Urinary bladder (tissue), 3 donors: ENCODE measurements at regions not wholly inside any gene's neighbourhood (a gene's known extent, or its start where the extent isn't known, plus 50 kb on each side); places are given as distances from the start of the nearest gene placed in this dataset.
"Not testable (repeated sequence)": the region's sequence is repeated elsewhere in the genome, so short reads cannot be mapped to it uniquely, and the experiment has no call there.

Experiments
- DNase-seq: peaks from one replicate; pipeline ENCODE4 v3.0.0-alpha.2; 2015; ENCODE audit errors: extremely low spot score
- H3K27ac ChIP-seq: one replicate; pipeline ENCODE4 v1.5.1; 2013; ENCODE audit warnings: low read depth, mild to moderate bottlenecking, moderate library complexity
- H3K36me3 ChIP-seq: one replicate; pipeline ENCODE4 v1.6.1; 2013; ENCODE audit warnings: mild to moderate bottlenecking, moderate library complexity; ENCODE audit not compliant: insufficient read depth
- H3K4me1 ChIP-seq: one replicate; pipeline ENCODE4 v1.6.1; 2013; ENCODE audit warnings: mild to moderate bottlenecking, moderate library complexity; ENCODE audit not compliant: insufficient read depth
- H3K4me3 ChIP-seq: one replicate; pipeline ENCODE4 v1.5.1; 2013; ENCODE audit warnings: low read depth, low read length
- WGBS: extraction: QIAGEN DNeasy Blood & Tissue Kit; methylation state at CpG from one replicate; pipeline ENCODE4 v1.1.7; 2013; 5-methylcytosine and 5-hydroxymethylcytosine counted together
- donor health status: healthy with polysubstance abuse.
- donor health status: healthy.

DNA sequence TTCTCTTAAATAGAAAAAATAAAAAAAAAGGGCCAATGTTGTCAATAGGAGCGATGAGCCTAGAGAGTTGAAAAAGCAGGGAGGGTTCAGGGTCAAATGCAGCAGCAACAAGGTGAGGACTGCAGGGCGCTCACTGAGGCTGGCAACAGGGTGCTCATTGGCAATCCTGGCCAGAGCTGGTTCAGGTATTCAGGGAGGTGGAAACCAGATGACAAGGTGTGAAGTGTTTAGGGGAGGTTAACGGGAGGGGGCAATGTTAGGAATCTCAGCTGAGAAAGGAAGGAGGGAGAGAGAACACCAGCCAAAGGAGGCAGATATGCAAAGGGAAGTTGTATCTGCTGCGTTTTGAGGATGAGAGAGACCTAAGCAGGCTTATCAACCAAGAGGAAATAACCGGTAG lies 129.8 kb upstream of the DAB1 start:
- Histone ChIP-seq H3K4me1 (no peaks in the 10 kb centered on the region), H3K27ac (no peak overlapping the region), H3K4me3 (no peak overlapping the region), H3K36me3 (no peaks in the 10 kb centered on the region)
- no peak for DNase-seq
- 40% methylated on average over 5 of the region's 5 CpGs for WGBS

DNA sequence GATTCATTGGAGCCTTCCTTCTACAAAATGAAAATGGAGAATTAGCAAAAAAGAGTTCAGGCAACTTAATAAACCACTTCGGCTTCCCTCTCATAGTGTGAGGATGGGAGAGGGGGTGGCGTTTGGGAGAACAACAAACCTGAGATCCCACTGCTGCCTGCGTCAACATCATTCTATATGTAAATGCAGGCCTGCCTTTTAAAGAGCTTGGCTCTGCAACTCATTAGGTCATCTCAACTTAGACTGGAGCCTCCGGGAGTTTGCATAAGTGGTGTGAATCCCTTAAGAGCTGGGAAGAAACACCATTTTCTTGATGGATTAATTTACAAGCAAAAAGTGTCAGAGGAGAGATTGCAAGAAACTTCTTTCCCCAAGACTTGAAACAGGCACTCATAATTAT lies 127.6 kb upstream of the DAB1 start:
- WGBS, result 53% methylated on average over 4 of the region's 4 CpGs
- DNase-seq, result no peak
- no peak overlapping the region for H3K27ac ChIP-seq
- H3K4me3 ChIP-seq, result no peak overlapping the region
- no peaks in the 10 kb centered on the region for H3K36me3 ChIP-seq
- no peaks in the 10 kb centered on the region for H3K4me1 ChIP-seq

DNA sequence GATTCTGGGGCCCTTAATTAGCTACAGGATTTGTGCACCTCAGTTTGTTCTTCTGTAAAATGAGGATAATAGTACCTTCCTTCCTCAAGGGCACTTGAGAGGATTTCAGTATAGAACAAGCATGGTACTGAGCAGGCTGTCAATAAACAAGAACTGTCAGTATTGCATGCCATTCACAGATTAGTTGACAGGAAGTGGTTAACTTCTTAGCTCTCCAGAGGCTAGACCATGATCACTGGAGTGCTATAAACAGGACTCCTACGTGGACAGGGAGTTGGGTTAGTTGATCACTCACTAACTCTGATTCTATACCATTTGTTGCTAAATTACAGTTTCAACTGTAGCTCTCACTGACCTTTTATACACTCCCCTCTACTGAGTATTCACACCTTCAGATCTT lies 126.2 kb upstream of the DAB1 start:
- Histone ChIP-seq H3K4me3 (no peak overlapping the region), H3K27ac (no peak overlapping the region), H3K36me3 (no peaks in the 10 kb centered on the region), H3K4me1 (no peaks in the 10 kb centered on the region)
- DNase-seq, result no peak
- 44% methylated on average over 1 of the region's 1 CpG for WGBS

DNA sequence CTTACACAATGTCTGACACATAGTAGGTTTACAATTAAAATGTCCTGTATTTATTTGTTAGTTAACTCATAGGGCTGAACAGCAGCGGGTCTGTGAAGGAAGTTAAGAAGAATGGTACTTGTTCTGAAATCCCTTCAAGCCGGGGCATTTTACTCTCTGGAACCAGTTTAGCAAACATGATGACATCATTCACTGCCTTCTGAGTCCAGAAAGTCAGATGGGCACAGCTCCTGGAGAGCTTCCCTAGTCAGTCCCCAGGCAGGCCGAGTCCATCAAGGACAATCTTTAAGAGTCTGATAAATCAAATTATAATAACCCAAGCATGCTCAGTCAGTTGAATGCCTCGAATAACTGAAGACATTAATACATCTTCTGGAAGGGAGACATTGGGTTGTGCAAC lies 125.4 kb upstream of the DAB1 start:
- Histone ChIP-seq H3K4me3 (no peak overlapping the region), H3K27ac (no peak overlapping the region), H3K36me3 (no peaks in the 10 kb centered on the region), H3K4me1 (no peaks in the 10 kb centered on the region)
- DNase-seq, result no peak
- WGBS, result 70% methylated on average over 4 of the region's 4 CpGs

DNA sequence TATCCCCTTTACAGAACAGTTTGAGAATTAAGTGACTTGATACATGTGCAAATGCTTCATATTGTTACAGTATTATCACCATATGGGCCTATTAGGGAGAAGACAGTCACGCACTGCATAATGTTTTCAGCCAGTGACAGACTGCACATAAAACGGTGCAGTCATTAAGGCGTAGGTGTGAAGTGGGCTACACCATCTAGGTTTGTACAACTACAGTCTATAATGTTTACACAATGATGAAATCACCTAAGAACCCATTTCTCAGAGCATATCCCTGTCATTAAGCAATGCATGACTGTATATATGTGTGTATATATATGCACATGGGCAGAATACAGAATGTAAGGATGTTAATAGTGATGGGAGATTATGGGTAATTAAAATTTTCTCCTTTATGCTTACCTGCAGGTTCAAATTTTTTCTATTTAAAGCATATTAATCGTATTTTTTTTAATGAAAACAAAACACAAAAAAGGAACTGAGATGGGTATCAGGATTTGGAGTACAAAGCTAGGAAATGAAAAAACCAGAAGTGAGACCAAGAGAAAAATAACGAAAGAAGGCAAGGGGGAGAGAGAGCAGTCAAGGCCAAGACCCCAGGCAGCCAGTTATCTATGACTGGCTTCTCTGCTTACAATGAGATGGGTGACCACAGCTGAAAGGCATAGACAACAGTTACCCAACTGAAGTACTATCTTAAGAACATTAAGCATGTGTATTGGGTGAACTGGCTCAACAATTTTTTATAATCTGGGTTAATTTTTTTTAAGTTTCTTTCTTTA lies 122.9 kb upstream of the DAB1 start:
- no peak for DNase-seq
- Histone ChIP-seq H3K36me3 (no peaks in the 10 kb centered on the region), H3K27ac (no peak overlapping the region), H3K4me1 (no peaks in the 10 kb centered on the region), H3K4me3 (no peak overlapping the region)
- WGBS, result 74% methylated on average over 5 of the region's 5 CpGs

DNA sequence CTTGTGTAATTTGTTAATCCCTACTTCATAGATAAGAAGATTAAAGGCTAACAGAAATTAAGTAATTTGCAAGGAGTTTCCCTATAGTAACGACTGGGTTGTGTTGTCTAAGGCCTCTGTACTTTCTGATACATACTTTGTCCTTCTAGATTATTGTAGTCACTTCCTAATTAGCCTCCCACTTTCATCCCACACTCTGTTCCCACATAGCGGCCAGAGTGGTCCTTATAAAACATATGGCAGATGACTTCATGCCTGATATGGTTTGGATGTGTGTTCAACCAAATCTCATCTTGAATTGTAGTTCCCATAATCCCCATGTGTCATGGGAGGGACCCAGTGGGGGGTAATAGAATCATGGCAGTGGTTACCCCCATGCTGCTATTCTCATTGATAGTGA lies 120.5 kb upstream of the DAB1 start:
- no peak overlapping the region for H3K4me3 ChIP-seq
- H3K4me1 ChIP-seq, result no peaks in the 10 kb centered on the region
- no peaks in the 10 kb centered on the region for H3K36me3 ChIP-seq
- DNase-seq, result no peak
- WGBS, result 33% methylated on average over 2 of the region's 2 CpGs
- no peak overlapping the region for H3K27ac ChIP-seq

DNA sequence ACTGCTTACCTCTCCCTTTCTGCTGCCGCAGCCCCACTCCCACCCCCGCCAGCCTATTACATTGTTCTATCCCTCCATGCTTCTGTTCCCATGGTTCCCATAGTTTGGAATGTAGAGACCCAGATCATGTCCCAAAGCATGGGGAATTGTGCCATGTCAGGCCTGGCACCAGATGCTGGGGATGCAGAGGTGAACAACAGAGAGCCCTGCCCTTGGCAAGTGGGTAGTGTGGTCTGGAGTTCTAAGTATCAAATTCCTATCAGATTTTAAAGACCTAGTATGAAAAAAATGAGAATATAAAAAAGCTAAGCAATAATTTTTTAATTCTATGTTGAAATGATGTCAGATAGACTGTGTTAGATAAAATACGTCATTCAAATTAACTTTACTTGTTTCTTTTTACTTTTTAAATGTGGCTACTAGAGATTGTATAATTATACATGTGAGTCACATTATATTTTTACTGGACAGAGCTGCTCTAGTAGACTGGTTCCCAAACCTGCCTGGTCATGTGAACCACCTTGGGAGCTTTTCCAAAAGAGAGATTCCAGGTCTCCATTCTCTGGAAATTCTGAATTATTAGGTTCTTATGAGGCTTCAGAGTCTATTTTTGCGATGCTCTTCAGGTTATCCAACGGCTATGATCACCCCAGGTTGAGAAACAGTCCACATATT lies 113.0 kb upstream of the DAB1 start:
- H3K4me3 ChIP-seq, result no peak overlapping the region
- H3K36me3 ChIP-seq, result no peaks in the 10 kb centered on the region
- DNase-seq, result no peak
- 82% methylated on average over 5 of the region's 5 CpGs for WGBS
- no peaks in the 10 kb centered on the region for H3K4me1 ChIP-seq
- H3K27ac ChIP-seq, result no peak overlapping the region

DNA sequence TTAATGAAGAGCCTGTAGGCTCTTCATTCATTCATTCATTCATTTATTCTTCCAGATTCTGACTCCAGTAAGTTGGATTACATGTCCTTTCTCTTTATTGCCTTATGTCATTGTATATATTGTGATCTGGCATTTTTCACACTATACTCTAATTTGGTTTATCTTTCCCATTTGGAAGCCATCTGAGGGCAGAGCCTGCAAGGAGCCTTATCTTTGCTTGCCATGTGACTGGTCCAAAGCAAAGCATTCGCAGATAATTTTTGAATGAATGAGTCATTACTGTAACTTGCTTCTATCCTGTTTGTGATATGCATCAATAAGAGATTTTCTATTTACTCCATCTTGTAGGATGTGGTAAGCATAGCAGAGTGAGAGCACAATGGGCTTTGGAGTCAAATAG lies 108.4 kb upstream of the DAB1 start:
- WGBS, result 85% methylated on average over 1 of the region's 1 CpG
- Histone ChIP-seq H3K27ac (no peak overlapping the region), H3K36me3 (no peaks in the 10 kb centered on the region), H3K4me3 (no peak overlapping the region), H3K4me1 (no peaks in the 10 kb centered on the region)
- no peak for DNase-seq

DNA sequence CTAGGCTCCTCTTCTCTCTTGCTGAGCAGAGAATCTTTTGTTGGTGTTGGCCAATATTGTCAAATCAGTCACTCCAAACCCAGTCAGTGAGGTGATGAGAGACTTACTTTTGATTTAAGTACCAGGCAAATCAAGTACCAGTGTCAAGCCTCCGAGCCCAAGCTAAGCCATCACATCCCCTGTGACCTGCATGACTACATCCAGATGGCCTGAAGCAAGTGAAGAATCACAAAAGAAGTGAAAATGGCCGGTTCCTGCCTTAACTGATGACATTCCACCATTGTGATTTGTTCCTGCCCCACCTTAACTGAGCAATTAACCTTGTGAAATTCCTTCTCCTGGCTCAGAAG lies 107.0 kb upstream of the DAB1 start:
- WGBS, result 58% methylated on average over 2 of the region's 2 CpGs
- not testable (repeated sequence) for DNase-seq

DNA sequence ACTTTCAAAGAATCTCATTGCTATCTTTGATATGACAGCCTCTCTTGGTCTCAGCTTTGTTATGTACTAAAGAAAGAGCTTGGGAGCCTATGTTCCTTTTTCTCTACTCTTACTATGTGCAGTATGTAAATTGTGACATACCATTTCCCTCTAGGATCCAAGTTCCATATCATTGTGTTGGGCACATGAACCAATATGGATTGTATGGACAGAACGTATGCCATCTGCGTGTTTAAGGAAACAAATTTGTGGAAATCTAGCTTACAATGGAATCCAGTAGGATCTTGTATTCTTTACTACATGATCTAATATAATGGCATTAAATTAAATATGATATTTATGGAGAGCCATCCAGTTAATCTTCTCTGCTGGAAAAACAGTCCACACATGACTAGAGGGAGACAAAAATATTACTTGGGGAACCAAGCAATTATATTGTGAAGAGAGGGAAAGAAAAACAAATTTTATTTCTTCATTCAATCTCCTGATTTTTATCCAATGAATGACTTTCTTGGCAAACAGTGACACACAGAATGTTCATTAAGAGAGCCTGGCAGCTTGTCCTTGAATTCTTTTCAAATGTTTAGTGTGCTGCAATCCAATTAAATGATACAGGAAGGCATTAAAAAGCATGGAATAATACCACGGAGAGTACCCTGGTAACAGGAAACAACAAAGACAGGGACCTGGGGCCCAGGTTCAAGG lies 106.5 kb upstream of the DAB1 start:
- Histone ChIP-seq H3K4me3 (no peak overlapping the region), H3K36me3 (no peaks in the 10 kb centered on the region), H3K27ac (no peak overlapping the region), H3K4me1 (no peaks in the 10 kb centered on the region)
- 89% methylated on average over 3 of the region's 3 CpGs for WGBS
- DNase-seq, result no peak

More for the DNA sequence above, 107.0 kb upstream of the DAB1 start:
- H3K4me3 ChIP-seq, H3K36me3 ChIP-seq, H3K27ac ChIP-seq, H3K4me1 ChIP-seq: not testable (repeated sequence)

DNA sequence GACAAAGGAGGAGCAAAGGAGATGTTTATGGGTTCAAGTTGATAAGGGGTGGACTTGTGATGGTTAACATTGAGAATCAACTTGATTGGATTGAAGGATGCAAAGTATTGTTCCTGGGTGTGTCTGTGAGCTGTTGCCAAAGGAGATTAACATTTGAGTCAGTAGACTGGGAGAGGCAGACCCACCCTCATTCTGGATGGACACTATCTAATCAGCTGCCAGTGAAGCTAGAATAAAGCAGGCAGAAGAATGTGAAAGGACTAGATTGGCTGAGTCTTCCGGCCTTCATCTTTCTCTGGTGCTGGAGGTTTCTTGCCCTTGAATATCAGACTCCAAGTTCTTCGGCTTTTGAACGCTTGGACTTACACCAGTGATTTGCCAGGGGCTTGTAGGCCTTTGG lies 98.7 kb upstream of the DAB1 start:
- WGBS, result 89% methylated on average over 3 of the region's 3 CpGs
- no peak for DNase-seq
- Histone ChIP-seq H3K4me1 (no peaks in the 10 kb centered on the region), H3K36me3 (no peaks in the 10 kb centered on the region), H3K4me3 (no peak overlapping the region), H3K27ac (no peak overlapping the region)

DNA sequence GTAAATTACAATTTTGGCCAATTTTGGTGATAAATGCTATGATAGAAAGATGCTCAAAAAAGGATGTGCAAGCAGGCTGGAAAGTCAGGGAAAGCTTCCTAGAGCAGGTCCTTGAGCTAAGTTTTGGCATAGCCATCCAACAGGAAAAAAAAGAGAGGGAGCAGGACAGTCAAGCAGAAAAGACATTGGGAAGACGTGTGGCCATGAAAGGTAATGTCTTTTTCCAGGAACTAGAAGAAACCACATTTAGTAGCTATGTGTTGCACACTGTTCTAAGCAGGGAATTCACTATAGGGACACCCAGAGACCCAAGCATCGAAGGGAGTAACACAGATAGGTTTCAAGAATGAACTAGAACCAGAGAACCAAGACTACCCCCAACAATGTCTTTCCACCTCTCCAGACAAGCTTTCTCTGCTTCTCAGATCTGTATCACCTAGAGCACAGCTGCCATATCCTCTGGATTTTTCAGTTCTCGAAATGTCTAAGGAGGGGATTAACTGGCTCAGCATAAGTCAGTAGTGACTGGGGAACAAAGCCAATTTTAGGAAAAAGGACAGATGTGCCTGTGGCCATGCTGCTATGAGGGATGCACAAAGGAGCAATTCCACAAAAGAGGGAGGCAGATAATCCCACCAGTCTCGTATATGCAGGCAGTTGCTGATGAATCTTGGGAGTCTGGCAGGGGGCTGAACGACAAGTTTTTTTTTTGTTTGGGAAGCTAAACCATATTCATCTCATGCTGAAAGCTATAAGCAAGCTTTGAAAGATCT lies 97.1 kb upstream of the DAB1 start:
- Histone ChIP-seq H3K4me3 (no peak overlapping the region), H3K36me3 (no peaks in the 10 kb centered on the region), H3K4me1 (no peaks in the 10 kb centered on the region), H3K27ac (no peak overlapping the region)
- no peak for DNase-seq
- 44% methylated on average over 5 of the region's 5 CpGs for WGBS

DNA sequence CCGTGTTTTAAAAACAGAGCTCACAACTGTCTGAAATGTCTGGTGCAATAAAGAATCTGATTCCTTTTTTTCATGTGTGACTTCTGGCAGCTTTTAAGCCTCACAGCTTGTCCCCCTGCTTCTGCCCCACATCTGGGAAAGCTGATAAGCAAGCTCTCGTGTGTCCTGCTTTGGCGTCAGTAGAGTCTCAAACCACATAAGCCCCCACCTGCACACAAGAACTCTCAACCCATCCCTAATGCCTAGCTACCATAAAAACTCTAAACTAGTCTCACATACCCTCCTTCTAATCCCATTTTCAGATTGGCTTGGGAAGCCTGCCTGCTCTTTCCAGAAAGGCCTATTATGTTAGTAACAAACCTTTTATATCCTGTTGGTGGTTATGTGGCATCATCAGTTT lies 94.6 kb upstream of the DAB1 start:
- WGBS, result 54% methylated on average over 3 of the region's 3 CpGs
- no peaks in the 10 kb centered on the region for H3K36me3 ChIP-seq
- H3K4me1 ChIP-seq, result no peaks in the 10 kb centered on the region
- H3K4me3 ChIP-seq, result no peak overlapping the region
- no peak for DNase-seq
- no peak overlapping the region for H3K27ac ChIP-seq
